ENCODE measurements at regions not wholly inside any gene's neighbourhood (a gene's known extent, or its start where the extent isn't known, plus 50 kb on each side); places are given as distances from the start of the nearest gene placed in this dataset.

GRCh38 chr4:135533053-135533452 lies 1331.5 kb upstream of the PABPC4L start:
- no peak for TF ChIP-seq ZSCAN20 (CRISPR knock-in tag; IDR thresholded peaks at IDR 0.05)
- no peak for TF ChIP-seq CTCF (IDR thresholded peaks at IDR 0.05)
- no peak for TF ChIP-seq EP300 (IDR thresholded peaks at IDR 0.05)

All from A549 (cell line).